Body of pancreas (tissue), 4 donors: ENCODE measurements at regions not wholly inside any gene's neighbourhood (a gene's known extent, or its start where the extent isn't known, plus 50 kb on each side); places are given as distances from the start of the nearest gene placed in this dataset.

Source experiments
- ATAC-seq: fragments of 150-250 bp; one replicate; pipeline ENCODE4 v1.9.1; 2016
- DNase-seq, 4 donors: peaks; one replicate each; pipeline ENCODE4 v3.0.0-alpha.2; 2019
- H3K27ac ChIP-seq, 4 donors: fragments of 200-600 bp; sonication (generic); 1 replicate in 3 of 4; 2 replicates in 1 of 4; pipeline versions ENCODE4 v1.5.1 to v1.6.1; 2016 to 2019; ENCODE audit warnings: mild to moderate bottlenecking in 1 of 4, mixed read lengths in 1 of 4, moderate library complexity in 1 of 4
- H3K27me3 ChIP-seq, 2 donors: fragments of 200-600 bp; sonication (generic); one replicate each; pipeline ENCODE4 v1.6.0; 2016; ENCODE audit warnings: mild to moderate bottlenecking in 1 of 2
- H3K36me3 ChIP-seq, 2 donors: fragments of 200-600 bp; sonication (generic); replicated peaks in 1 of 2; 2 replicates each; pipeline ENCODE4 v1.5.1; 2016; ENCODE audit warnings: low read depth in 2 of 2; ENCODE audit not compliant: insufficient read depth in 1 of 2
- H3K4me1 ChIP-seq: fragments of 200-600 bp; sonication (generic); one replicate; pipeline ENCODE4 v1.6.0; 2016
- H3K4me3 ChIP-seq, 2 donors: fragments of 200-600 bp; sonication (generic); 1 replicate in 1 of 2; 2 replicates in 1 of 2; pipeline ENCODE4 v1.5.1; 2016 to 2019
- H3K9me3 ChIP-seq, 3 donors: fragments of 200-600 bp; sonication (generic); 1 replicate in 2 of 3; 2 replicates in 1 of 3; pipeline ENCODE4 v1.5.1; 2016
- POLR2A ChIP-seq, 3 donors: fragments of 450-650 bp; IDR thresholded peaks; one replicate each; pipeline ENCODE4 v1.6.1; 2016; ENCODE audit warnings: antibody characterized with exemption in 3 of 3, mild to moderate bottlenecking in 2 of 3
- WGBS, 2 donors: methylation state at CpG; one replicate each; pipeline ENCODE4 v1.1.5; 2017; 5-methylcytosine and 5-hydroxymethylcytosine counted together
- intact Hi-C: fragments of 100-400 bp; cut with DNase I; formaldehyde crosslinking; loops from one replicate; pipeline ENCODE4 v1.15.1; 2023
- TF ChIP-seq, protein P1 (sequence below), 7 experiments: fragments of 450-650 bp in 4 of 7; fragments of 200-600 bp in 3 of 7; sonication (generic) in 3 of 7; IDR thresholded peaks; one replicate each; pipeline ENCODE4 v1.5.1; 2016 to 2019; ENCODE audit warnings: antibody characterized with exemption in 7 of 7

- TF ChIP-seq, protein P1, sequence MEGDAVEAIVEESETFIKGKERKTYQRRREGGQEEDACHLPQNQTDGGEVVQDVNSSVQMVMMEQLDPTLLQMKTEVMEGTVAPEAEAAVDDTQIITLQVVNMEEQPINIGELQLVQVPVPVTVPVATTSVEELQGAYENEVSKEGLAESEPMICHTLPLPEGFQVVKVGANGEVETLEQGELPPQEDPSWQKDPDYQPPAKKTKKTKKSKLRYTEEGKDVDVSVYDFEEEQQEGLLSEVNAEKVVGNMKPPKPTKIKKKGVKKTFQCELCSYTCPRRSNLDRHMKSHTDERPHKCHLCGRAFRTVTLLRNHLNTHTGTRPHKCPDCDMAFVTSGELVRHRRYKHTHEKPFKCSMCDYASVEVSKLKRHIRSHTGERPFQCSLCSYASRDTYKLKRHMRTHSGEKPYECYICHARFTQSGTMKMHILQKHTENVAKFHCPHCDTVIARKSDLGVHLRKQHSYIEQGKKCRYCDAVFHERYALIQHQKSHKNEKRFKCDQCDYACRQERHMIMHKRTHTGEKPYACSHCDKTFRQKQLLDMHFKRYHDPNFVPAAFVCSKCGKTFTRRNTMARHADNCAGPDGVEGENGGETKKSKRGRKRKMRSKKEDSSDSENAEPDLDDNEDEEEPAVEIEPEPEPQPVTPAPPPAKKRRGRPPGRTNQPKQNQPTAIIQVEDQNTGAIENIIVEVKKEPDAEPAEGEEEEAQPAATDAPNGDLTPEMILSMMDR (IDR thresholded peaks at IDR 0.05): no peak
- no peak for TF ChIP-seq POLR2A (IDR thresholded peaks at IDR 0.05)
- H3K27me3 ChIP-seq: no peaks in the 10 kb centered on the region
- no peaks in the 10 kb centered on the region for H3K4me1 ChIP-seq
- H3K27ac ChIP-seq: no peak overlapping the region
- no peaks in the 10 kb centered on the region for H3K36me3 ChIP-seq
- DNase-seq: no peak
- WGBS, 2 donors: 80 to 88% methylated on average over 13 to 15 of the region's 15 CpGs
- ATAC-seq: no peak
- intact Hi-C loops: no loop called here
- no peak overlapping the region for H3K4me3 ChIP-seq
- no peaks in the 10 kb centered on the region for H3K9me3 ChIP-seq
Measured at GRCh38 chr2:238631491-238632180, 204.9 kb downstream of the ASB1 start.

- Histone ChIP-seq H3K4me3 (no peak overlapping the region), H3K27ac (no peak overlapping the region), H3K36me3 (no peaks in the 10 kb centered on the region), H3K4me1 (no peaks in the 10 kb centered on the region), H3K27me3 (no peaks in the 10 kb centered on the region), H3K9me3 (no peaks in the 10 kb centered on the region)
- ATAC-seq (no peak), DNase-seq (no peak)
- TF ChIP-seq, protein P1 (IDR thresholded peaks at IDR 0.05): no peak
- intact Hi-C loops: no loop called here
- 70 to 71% methylated on average over 23 to 26 of the region's 26 CpGs for WGBS, 2 donors
Measured at GRCh38 chr2:238632181-238633060, 205.7 kb downstream of the ASB1 start.

DNA sequence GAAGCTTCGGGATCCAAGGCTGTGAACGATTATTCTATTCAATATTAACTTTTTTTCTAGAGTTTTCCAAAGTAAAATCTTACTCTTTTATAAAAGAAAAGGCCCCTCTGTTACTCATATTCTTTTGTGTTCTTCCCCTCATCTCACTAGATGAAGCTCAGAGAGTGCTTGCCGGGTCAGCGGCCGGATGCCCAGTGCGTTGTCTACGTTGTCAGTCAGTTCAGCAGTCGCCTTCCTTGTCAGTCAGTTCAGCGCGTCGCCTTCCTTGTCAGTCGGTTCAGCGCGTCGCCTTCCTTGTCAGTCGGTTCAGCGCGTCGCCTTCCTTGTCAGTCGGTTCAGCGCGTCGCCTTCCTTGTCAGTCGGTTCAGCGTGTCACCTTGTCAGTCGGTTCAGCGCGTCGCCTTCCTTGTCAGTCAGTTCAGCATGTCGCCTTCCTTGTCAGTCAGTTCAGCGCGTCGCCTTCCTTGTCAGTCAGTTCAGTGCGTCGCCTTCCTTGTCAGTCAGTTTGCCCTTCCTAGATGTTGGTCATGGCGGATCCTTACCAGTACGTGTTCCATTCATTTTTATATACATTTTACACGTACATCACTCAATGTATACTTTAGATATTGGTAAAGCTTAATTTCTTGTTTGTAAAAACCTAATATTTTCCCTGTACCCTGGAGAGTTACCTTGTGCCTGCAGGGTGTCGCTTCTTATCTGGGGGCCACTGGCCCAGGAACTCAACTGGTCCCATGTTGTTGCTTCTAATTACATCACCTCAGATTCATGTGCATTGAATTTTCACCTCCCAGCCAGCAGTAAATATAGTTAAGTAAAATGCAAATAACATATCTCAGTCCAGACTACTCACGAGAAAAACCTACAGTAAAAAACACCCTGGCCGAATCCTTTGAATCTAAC is 206.9 kb downstream of the ASB1 start:
- intact Hi-C loops: no loop called here
- Histone ChIP-seq H3K36me3 (no peaks in the 10 kb centered on the region), H3K27me3 (no peaks in the 10 kb centered on the region), H3K4me3 (no peak overlapping the region), H3K4me1 (no peaks in the 10 kb centered on the region), H3K27ac (no peak overlapping the region), H3K9me3 (no peaks in the 10 kb centered on the region)
- DNase-seq (no peak), ATAC-seq (no peak)
- WGBS, 2 donors: 70 to 76% methylated on average over 41 of the region's 41 CpGs
- TF ChIP-seq, protein P1 (IDR thresholded peaks at IDR 0.05): no peak
- TF ChIP-seq POLR2A (IDR thresholded peaks at IDR 0.05): no peak

DNA sequence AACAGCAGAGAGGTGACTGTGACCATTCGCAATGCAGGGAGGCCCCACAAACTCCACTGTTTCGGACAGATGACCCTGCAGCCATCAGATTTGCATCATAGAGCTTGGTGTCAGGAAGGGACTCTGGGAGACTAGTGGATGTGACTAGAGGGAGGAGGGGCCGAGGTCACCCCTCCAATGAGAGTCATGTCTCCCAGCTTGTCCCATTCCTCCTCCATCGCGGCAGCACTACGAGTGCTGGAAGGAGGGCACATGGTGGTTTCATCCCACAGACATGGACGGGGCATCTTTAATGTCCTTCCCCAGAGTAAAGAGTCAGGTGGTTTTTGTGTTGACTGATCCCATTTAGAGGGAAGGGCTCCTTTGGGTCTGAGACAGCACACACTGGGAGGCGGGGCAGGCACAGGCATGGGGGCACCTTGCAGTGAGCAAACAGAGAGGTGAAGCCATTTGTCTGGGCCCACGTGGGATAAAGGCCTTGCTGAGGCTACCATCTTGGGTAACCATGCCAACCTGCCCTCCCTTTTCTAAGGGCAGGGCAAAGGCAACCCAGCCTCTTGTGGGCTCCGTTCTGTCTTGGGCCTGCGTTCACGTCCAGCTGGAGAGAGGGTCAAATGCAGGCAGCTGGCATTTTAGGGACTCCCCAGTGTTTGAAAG is 208.1 kb downstream of the ASB1 start:
- Histone ChIP-seq H3K27me3 (no peaks in the 10 kb centered on the region), H3K4me3 (no peak overlapping the region), H3K4me1 (no peaks in the 10 kb centered on the region), H3K27ac (no peak overlapping the region), H3K9me3 (no peaks in the 10 kb centered on the region), H3K36me3 (no peaks in the 10 kb centered on the region)
- ATAC-seq: no peak
- TF ChIP-seq, protein P1 (IDR thresholded peaks at IDR 0.05): no peak
- DNase-seq: no peak
- 66 to 75% methylated on average over 9 to 12 of the region's 12 CpGs for WGBS, 2 donors
- intact Hi-C loops: no loop called here
